OCI-LY7 (cell line): ENCODE measurements at regions not wholly inside any gene's neighbourhood (a gene's known extent, or its start where the extent isn't known, plus 50 kb on each side); places are given as distances from the start of the nearest gene placed in this dataset.

Experiments
- EZH2phosphoT487 ChIP-seq: fragments of 200-600 bp; sonication (generic); IDR thresholded peaks from 2 replicates; pipeline ENCODE4 v1.6.1; 2018; ENCODE audit warnings: low read depth, borderline replicate concordance, mild to moderate bottlenecking, mixed run types, antibody characterized with exemption, low read length, moderate library complexity, mixed read lengths
- TF ChIP-seq, protein P1 (sequence below): fragments of 200-600 bp; sonication (generic); conservative IDR thresholded peaks from 2 replicates; pipeline ENCODE4 v1.5.1; 2014; ENCODE audit warnings: mild to moderate bottlenecking, antibody characterized with exemption, low read length, moderate library complexity, mixed read lengths

DNA sequence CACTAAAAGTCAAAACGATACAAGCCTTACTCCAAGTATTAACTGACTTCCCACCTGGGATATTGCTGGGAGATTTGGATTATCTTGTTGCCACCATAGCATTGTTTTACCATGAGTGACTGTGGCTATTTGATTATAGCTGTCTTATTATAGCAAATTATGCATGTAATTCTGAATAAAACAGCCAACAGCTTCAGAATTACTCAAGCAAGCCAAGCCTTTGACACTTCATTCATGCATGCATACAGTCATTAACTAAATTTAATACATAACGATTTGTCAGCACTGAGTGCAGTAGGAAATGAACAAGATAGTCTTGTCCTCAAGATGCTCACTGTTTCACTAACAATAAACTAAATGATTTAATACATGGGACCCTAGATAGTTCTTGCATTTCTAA, 133.0 kb upstream of the FRMD6 start:
- TF ChIP-seq, protein P1, sequence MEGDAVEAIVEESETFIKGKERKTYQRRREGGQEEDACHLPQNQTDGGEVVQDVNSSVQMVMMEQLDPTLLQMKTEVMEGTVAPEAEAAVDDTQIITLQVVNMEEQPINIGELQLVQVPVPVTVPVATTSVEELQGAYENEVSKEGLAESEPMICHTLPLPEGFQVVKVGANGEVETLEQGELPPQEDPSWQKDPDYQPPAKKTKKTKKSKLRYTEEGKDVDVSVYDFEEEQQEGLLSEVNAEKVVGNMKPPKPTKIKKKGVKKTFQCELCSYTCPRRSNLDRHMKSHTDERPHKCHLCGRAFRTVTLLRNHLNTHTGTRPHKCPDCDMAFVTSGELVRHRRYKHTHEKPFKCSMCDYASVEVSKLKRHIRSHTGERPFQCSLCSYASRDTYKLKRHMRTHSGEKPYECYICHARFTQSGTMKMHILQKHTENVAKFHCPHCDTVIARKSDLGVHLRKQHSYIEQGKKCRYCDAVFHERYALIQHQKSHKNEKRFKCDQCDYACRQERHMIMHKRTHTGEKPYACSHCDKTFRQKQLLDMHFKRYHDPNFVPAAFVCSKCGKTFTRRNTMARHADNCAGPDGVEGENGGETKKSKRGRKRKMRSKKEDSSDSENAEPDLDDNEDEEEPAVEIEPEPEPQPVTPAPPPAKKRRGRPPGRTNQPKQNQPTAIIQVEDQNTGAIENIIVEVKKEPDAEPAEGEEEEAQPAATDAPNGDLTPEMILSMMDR = no peak
- no peak for TF ChIP-seq EZH2phosphoT487
